Stimulated activated CD8-positive, alpha-beta memory T cell treated with anti-CD3 and anti-CD28 coated beads, Interleukin-12 subunit alpha, Interleukin-12 subunit beta, amount 100 ng/mL, for 1 hour (primary cell): ENCODE measurements at regions not wholly inside any gene's neighbourhood (a gene's known extent, or its start where the extent isn't known, plus 50 kb on each side); places are given as distances from the start of the nearest gene placed in this dataset.

ENCODE experiments used
- DNase-seq: peaks from one replicate; pipeline ENCODE4 v3.0.0-alpha.2; 2020; ENCODE audit warnings: low read depth

GRCh38 chrX:3780564-3780963 lies 67.1 kb upstream of the PRKX start:
- no peak for DNase-seq

- no peak for DNase-seq
Measured at GRCh38 chrX:3779546-3779945, 66.1 kb upstream of the PRKX start.

- no peak for DNase-seq
Measured at GRCh38 chrX:3777416-3777815, 64.0 kb upstream of the PRKX start.

- DNase-seq, result no peak
Measured at GRCh38 chrX:3771766-3772165, 58.3 kb upstream of the PRKX start.

GRCh38 chrX:3768881-3769280 lies 55.4 kb upstream of the PRKX start:
- DNase-seq, result no peak
